Stimulated activated CD8-positive, alpha-beta memory T cell treated with anti-CD3 and anti-CD28 coated beads, Interleukin-12 subunit alpha, Interleukin-12 subunit beta, amount 100 ng/mL, for 24 hours (primary cell): ENCODE measurements at regions not wholly inside any gene's neighbourhood (a gene's known extent, or its start where the extent isn't known, plus 50 kb on each side); places are given as distances from the start of the nearest gene placed in this dataset.

Experiments used
- DNase-seq: peaks from one replicate; pipeline ENCODE4 v3.0.0-alpha.2; 2020; ENCODE audit errors: extremely low read depth

- no peak for DNase-seq
Measured at GRCh38 chr10:78617115-78617514, 451.7 kb upstream of the ZMIZ1 start.

- no peak for DNase-seq
Measured at GRCh38 chr10:78617631-78618030, 451.1 kb upstream of the ZMIZ1 start.

GRCh38 chr10:78618050-78618449 lies 450.7 kb upstream of the ZMIZ1 start:
- DNase-seq = no peak

GRCh38 chr10:78619115-78619851 lies 449.5 kb upstream of the ZMIZ1 start:
- DNase-seq = no peak

GRCh38 chr10:78619896-78620295 lies 448.9 kb upstream of the ZMIZ1 start:
- no peak for DNase-seq

GRCh38 chr10:78620985-78621799 lies 447.6 kb upstream of the ZMIZ1 start:
- no peak for DNase-seq

- no peak for DNase-seq
Measured at GRCh38 chr10:78623578-78624215, 445.1 kb upstream of the ZMIZ1 start.

GRCh38 chr10:78624791-78625190 lies 444.0 kb upstream of the ZMIZ1 start:
- DNase-seq = no peak

GRCh38 chr10:78626471-78626870 lies 442.3 kb upstream of the ZMIZ1 start:
- no peak for DNase-seq

- DNase-seq = no peak
Measured at GRCh38 chr10:78627254-78627795, 441.4 kb upstream of the ZMIZ1 start.

GRCh38 chr10:78628976-78629375 lies 439.8 kb upstream of the ZMIZ1 start:
- DNase-seq = no peak

GRCh38 chr10:78629773-78630172 lies 439.0 kb upstream of the ZMIZ1 start:
- no peak for DNase-seq

- no peak for DNase-seq
Measured at GRCh38 chr10:78630944-78631838, 437.6 kb upstream of the ZMIZ1 start.

GRCh38 chr10:78634389-78634815 lies 434.4 kb upstream of the ZMIZ1 start:
- DNase-seq = no peak

- no peak for DNase-seq
Measured at GRCh38 chr10:78634835-78635234, 433.9 kb upstream of the ZMIZ1 start.

- DNase-seq = no peak
Measured at GRCh38 chr10:78639629-78640028, 429.1 kb upstream of the ZMIZ1 start.

GRCh38 chr10:78640796-78641636 lies 427.8 kb upstream of the ZMIZ1 start:
- DNase-seq = no peak

GRCh38 chr10:78641693-78642092 lies 427.1 kb upstream of the ZMIZ1 start:
- no peak for DNase-seq

GRCh38 chr10:78642269-78642816 lies 426.4 kb upstream of the ZMIZ1 start:
- no peak for DNase-seq

- no peak for DNase-seq
Measured at GRCh38 chr10:78643513-78643912, 425.3 kb upstream of the ZMIZ1 start.
